GM19240 (cell line): ENCODE measurements at regions not wholly inside any gene's neighbourhood (a gene's known extent, or its start where the extent isn't known, plus 50 kb on each side); places are given as distances from the start of the nearest gene placed in this dataset.

Source experiments
- DNase-seq: peaks from one replicate; pipeline ENCODE4 v3.0.0; 2011; ENCODE audit warnings: low spot score; ENCODE audit not compliant: insufficient read length

GRCh38 chr1:191575746-191576145 lies 582.5 kb upstream of the RGS18 start:
- no peak for DNase-seq

- DNase-seq = no peak
These were observed 581.0 kb upstream of the RGS18 start for GRCh38 chr1:191577213-191577612.

- DNase-seq = no peak
These were observed 580.0 kb upstream of the RGS18 start for GRCh38 chr1:191578281-191578680.

- no peak for DNase-seq
These were observed 579.2 kb upstream of the RGS18 start for GRCh38 chr1:191579019-191579418.

- no peak for DNase-seq
These were observed 576.1 kb upstream of the RGS18 start for GRCh38 chr1:191582169-191582568.

GRCh38 chr1:191585095-191585494 lies 573.2 kb upstream of the RGS18 start:
- no peak for DNase-seq

- no peak for DNase-seq
These were observed 569.4 kb upstream of the RGS18 start for GRCh38 chr1:191588905-191589304.

GRCh38 chr1:191589536-191589935 lies 568.7 kb upstream of the RGS18 start:
- DNase-seq = no peak

GRCh38 chr1:191590578-191590977 lies 567.7 kb upstream of the RGS18 start:
- DNase-seq = no peak

- no peak for DNase-seq
These were observed 566.2 kb upstream of the RGS18 start for GRCh38 chr1:191592039-191592438.

- DNase-seq = no peak
These were observed 565.4 kb upstream of the RGS18 start for GRCh38 chr1:191592907-191593306.

GRCh38 chr1:191595170-191595569 lies 563.1 kb upstream of the RGS18 start:
- no peak for DNase-seq

- no peak for DNase-seq
These were observed 549.9 kb upstream of the RGS18 start for GRCh38 chr1:191608367-191608766.

GRCh38 chr1:191609305-191609704 lies 549.0 kb upstream of the RGS18 start:
- no peak for DNase-seq

- DNase-seq = no peak
These were observed 543.0 kb upstream of the RGS18 start for GRCh38 chr1:191615101-191615821.

GRCh38 chr1:191618181-191618580 lies 540.1 kb upstream of the RGS18 start:
- no peak for DNase-seq

GRCh38 chr1:191620883-191621282 lies 537.4 kb upstream of the RGS18 start:
- no peak for DNase-seq

- DNase-seq = no peak
These were observed 534.2 kb upstream of the RGS18 start for GRCh38 chr1:191624044-191624443.

GRCh38 chr1:191629836-191630235 lies 528.4 kb upstream of the RGS18 start:
- no peak for DNase-seq

- DNase-seq = no peak
These were observed 523.3 kb upstream of the RGS18 start for GRCh38 chr1:191634801-191635508.

GRCh38 chr1:191636345-191636744 lies 521.9 kb upstream of the RGS18 start:
- no peak for DNase-seq

- DNase-seq = no peak
These were observed 516.6 kb upstream of the RGS18 start for GRCh38 chr1:191641420-191642260.
